GM18502 (cell line): ENCODE measurements at regions not wholly inside any gene's neighbourhood (a gene's known extent, or its start where the extent isn't known, plus 50 kb on each side); places are given as distances from the start of the nearest gene placed in this dataset.

ENCODE experiments used
- ATAC-seq: cut with Tn5 transposase; IDR thresholded peaks from one replicate; pipeline ENCODE4 v1.9.1; 2021; ENCODE audit warnings: mild to moderate bottlenecking; ENCODE audit not compliant: unreplicated experiment, poor library complexity

DNA sequence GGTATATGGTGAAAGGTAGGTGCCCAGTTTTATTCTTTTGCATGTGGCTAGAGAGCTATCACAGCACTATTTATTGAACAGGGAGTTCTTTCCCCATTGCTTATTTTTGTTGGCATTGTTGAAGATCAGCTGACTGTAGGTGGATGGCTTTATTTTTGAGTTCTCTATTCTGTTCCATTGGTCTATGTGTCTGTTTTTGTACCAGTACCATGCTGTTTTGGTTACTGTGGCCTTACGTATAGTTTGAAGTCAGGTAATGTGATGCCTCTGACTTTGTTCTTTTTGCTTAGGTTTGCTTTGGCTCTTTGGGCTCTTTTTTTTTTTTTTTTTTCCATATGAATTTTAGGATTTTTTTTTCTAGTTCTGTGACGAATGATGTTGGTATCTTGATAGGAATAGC is 139.2 kb upstream of the CTNNB1 start:
- no peak for ATAC-seq

DNA sequence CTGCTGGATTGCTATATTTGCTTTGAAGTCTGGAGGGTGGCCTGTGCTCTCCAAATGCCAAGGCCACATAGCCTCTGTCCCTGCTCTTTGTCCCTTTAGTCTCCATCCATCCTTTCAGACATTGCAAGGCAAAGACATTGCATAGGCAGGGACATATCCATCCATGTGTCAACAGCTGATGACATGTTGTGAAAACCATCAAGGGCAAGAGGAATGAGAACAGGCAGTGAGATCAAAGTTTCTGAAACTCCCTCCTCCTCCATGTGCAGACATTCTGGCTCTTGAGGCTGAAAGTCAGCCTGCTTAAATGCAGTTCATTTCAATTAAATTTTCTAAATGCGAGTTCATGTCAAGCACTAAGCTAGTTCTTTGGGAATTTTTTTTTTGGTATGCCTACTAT is 135.2 kb upstream of the CTNNB1 start:
- ATAC-seq = no peak

DNA sequence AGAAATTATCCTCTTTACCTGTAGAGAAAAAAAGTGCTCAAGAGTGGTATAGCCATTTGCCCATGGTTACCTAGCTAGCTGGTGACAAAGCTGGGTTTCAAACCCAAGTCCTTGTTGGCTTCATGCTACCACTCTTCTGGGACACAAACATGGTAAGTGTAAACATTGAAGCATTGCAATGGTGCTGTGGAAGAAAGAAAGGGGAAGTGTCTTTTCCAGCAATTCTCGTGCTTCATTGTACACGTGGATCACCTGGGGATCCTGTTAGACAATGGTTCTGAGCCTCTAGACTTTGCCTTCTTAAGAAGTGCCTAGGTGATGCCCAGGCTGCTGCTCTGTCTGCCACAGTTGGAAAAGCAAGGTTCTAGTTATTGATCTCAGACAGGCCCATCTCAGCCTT is 134.8 kb upstream of the CTNNB1 start:
- ATAC-seq = no peak

DNA sequence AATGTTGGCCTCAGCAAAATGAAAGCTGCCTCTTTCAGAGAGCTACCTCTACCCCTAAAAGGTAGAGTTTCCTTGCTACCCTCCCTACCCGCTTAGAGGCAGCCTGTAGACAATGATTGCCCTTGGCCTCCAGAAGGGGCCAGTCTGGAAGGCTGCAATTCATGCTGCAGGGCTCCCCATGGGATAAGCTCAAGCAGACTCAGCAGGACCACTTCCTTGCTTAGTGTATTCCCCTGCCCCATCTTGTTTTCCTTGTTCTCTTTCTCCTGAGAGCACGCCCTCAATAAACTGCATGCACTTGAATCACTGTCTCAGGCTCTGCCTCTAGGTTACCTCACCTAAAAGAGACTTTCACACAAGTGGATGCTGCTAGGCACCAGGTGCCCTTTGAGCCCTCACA is 134.0 kb upstream of the CTNNB1 start:
- ATAC-seq = no peak

DNA sequence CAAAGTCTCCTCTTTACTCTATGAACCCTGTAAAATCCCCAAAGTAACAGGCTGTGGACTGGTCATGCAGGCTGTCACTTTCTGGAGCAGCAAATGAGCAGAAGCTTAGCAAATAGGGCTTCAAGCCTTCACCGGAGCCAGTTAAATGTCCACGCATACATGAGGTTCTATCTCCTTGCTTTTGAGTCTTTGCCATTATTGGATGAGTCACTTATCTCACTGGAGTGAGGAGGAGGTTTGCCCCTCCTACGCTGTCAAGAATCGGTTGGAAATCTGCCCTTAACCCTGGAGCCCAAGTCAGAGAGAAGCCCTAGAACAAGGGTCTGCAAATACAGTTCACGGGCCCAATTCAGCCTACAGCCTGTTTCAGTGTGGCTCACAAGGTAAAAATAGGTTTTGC is 126.1 kb upstream of the CTNNB1 start:
- ATAC-seq = no peak

DNA sequence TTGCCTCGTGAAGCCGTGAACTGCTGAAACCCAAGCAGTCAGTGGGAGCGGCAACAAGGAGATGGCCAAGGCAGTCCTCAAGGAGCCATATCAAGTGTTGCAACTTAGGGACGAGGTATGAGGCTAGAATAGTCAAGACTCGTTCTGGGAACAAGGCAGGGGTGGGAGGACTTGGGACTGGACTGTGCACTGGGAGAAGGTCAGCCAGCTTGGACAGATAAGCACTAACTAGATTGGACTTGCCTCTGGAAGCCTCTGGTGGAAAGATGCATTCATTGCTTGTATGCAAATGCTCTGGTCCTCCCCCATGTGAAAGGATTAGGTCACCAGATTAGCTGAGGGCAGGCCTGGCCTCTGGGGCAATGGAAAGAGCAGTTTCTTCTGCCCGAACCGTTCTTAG is 123.3 kb upstream of the CTNNB1 start:
- no peak for ATAC-seq

DNA sequence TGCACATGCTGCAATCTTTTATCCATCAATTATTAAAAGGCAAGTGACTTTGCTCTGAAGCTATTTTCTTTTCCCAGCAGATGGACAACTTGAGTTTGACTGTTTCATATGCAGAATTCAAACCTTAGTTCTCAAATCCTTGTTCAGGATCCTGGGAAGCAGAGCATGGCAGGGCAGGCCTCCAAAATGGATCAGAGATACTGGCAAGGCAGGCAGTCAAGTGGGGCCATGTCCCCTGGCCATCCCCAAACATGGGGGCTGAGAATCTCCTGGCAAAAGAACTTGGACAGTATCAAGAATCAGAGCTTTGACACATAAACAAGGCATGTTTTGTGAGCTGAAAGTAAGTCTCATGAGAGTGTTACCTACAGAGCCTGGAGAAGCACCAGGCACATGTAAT is 122.9 kb upstream of the CTNNB1 start:
- no peak for ATAC-seq

GRCh38 chr3:41080141-41080540 is 119.2 kb upstream of the CTNNB1 start:
- no peak for ATAC-seq

DNA sequence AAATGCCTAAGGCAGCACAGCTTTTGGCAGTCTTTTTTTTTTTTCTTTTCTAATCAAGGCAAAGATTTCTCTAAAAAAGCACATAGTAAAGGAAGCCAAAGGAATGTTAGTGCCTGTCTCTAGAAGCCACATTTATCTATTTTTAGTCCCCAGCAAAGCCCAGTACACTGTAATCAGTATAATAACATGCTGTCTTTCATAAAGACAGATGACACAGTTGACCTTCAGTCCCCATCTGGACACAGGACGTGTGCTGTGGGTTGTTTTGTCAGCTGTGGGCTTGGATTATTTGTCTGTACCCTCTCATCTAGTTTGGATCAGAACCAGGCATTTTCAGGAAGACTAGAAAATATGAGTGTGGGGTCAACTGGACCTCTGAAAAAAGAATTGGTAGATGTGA is 110.4 kb upstream of the CTNNB1 start:
- ATAC-seq = no peak

DNA sequence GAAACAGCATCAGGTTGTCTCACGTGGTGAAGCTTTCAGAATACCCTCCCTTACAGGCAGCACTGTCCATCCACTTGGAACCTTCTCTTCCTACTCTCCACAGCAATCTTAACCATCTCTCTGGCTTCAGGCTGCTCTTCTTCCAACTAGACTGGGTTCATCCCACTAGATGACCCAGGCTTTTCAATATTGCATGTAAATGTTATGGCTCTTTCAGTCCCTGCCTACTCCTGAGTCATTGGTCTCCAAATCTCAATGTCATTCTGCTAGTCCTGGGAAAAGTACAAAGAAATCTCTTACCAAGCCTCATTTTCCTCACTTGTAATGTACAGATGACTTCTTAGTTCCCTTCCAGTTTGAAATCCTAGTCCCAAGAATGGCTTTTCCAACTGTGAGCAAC is 109.7 kb upstream of the CTNNB1 start:
- no peak for ATAC-seq

- no peak for ATAC-seq
Observed at GRCh38 chr3:41092844-41093243, 106.5 kb upstream of the CTNNB1 start.

GRCh38 chr3:41093476-41093875 is 105.8 kb upstream of the CTNNB1 start:
- no peak for ATAC-seq

DNA sequence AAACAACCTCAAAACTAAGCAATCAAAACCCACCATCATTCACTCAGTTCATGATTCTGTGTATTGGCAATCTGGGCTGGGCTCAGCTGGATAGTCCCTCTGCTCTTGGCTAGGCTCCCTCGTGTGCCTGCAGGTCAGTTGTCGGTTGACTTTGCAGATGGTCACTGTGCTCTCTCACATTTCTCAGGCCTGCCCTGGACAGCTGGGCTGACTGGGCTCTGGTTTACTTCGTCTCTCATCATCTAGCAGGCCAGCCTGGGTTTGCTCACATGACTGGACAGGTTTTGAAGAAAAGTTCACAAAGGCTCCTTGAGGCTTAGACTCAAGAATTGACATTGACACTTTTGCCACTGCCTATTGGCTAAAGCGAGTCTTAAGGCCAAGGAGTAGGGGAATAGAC is 105.0 kb upstream of the CTNNB1 start:
- ATAC-seq = no peak

DNA sequence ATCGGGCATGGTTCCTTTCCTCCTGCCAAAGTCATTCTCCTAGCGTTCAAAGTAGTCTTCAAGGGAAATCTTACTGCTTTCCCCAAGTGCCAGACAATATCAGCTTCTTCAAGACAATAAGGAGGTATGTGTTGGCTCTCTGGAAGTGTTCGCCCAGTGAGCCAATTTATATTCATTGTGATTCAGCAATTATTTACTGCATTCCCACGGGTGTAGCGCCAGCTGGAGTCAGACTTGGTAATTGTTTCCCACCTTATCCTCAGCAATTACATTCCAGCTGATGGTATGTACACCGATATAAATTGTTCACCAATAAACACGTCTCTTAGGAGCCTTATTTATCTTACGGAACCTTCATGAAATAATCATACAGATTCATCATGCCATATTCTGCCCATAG is 103.6 kb upstream of the CTNNB1 start:
- ATAC-seq = no peak

- no peak for ATAC-seq
Observed at GRCh38 chr3:41097896-41098496, 101.3 kb upstream of the CTNNB1 start.

DNA sequence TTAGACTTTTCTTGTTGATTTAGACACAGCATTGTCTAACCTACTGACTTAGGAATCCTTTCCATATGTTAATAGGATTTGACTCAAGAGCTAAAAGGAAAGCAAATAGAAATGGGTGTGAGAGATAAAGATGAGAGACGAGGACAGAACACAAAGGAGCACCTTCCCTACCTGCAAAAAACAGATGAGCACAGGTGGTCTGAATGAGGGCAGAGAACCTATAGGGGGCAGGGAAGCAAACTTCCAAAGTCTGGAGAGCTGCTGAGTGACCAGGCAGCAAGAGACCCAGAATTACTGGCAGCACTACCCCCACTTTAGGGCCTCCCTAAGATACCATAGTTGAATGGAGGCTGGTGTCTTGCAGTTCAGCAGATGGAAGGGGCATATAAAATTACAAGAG is 98.1 kb upstream of the CTNNB1 start:
- no peak for ATAC-seq

GRCh38 chr3:41102053-41102556 is 97.2 kb upstream of the CTNNB1 start:
- ATAC-seq = no peak

GRCh38 chr3:41102750-41103149 is 96.6 kb upstream of the CTNNB1 start:
- ATAC-seq = no peak

DNA sequence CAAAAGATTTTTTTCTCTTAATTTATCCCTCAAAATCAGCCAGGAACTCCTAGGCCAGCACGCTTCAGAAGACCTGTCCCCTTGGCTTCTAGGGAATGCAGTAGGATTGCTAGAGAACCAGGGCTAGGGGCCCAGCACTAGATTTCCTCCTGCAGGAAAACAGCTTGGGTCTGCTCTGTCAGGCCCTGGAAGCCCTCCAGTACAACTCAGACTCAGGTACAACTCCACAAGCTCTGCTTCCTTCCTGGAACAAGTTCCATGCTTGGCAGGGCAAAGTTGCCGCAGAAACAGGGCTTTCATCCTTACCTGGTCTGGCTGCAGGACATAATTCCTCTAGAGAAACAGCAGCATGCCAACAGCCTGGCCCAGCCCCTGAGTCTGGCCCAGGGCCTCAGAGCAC is 96.1 kb upstream of the CTNNB1 start:
- no peak for ATAC-seq

DNA sequence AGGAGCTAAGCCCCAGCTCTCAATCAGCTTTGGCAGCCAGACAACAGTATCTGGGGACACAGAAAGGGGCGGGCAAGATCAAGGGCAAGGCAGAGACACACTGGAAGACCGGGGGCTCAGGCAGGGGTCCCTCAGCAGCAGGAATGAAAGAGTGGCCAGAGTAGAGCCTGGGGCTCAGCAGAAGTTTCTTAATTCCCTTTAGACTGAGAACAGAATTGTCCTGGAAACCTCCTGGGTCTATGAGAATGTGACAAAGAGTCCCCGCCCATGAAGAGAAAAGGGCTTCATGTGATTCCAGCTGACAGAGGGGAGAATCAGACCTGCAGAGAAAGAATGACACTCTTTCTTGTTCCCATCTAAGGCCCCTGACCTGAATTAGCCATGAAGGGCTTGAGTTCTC is 95.2 kb upstream of the CTNNB1 start:
- ATAC-seq = no peak

DNA sequence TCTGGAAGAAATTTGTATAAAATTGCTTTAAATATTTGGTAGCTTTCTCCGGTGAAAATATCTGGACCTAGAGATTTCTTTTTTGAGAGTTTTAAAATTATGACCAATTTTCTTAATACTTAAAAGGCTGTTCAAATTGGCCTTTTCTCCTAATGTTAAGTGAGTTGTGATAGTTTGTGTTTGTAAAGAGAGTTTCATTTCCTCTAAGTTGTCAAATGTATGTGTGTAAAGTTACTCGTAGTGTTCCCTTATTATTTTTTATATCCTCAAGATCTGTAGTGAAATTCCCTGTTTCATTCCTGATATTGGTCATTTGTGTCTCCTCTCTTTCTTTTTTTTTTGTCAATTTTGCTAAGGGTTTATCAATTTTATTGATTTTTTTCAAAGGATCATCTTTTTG is 92.6 kb upstream of the CTNNB1 start:
- no peak for ATAC-seq

DNA sequence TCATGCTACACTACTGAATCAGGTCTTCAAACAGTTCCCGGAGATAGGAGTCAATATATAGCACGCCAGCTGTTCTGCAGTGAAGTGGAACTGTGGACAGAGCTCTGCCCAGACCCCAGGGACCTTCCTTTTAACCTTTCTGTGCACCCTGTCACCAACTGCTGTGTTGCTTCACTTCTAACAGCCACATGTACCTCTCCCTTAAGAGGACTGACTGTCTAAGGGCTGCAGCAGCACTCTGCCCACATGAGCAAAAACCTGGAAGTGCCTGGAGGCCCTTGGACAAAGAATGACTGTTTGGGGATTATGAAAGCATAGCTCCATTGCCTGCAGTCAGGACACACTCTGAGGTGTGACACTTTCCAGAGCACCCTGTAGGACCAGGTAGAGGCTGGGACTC is 88.3 kb upstream of the CTNNB1 start:
- ATAC-seq = no peak

GRCh38 chr3:41112466-41112865 is 86.8 kb upstream of the CTNNB1 start:
- no peak for ATAC-seq
